Sigmoid colon (tissue), 6 donors: ENCODE measurements at regions not wholly inside any gene's neighbourhood (a gene's known extent, or its start where the extent isn't known, plus 50 kb on each side); places are given as distances from the start of the nearest gene placed in this dataset.

Source experiments
- DNase-seq: peaks from one replicate; pipeline ENCODE4 v3.0.0-alpha.2; 2019
- H3K27ac ChIP-seq, 4 donors: fragments of 200-600 bp; sonication (generic); one replicate each; pipeline ENCODE4 v1.5.1; 2016 to 2019; ENCODE audit warnings: mild to moderate bottlenecking in 1 of 4
- H3K27me3 ChIP-seq, 3 donors: fragments of 200-600 bp; sonication (generic); one replicate each; pipeline ENCODE4 v1.5.1; 2019; ENCODE audit warnings: mild to moderate bottlenecking in 1 of 3
- H3K36me3 ChIP-seq, 4 donors: fragments of 200-600 bp; sonication (generic); one replicate each; pipeline ENCODE4 v1.5.1; 2016 to 2019
- H3K4me1 ChIP-seq, 4 donors: fragments of 200-600 bp; sonication (generic); one replicate each; pipeline ENCODE4 v1.5.1; 2017 to 2019
- H3K4me3 ChIP-seq, 4 donors: fragments of 200-600 bp; sonication (generic); one replicate each; pipeline ENCODE4 v1.5.1; 2017 to 2019; ENCODE audit warnings: mild to moderate bottlenecking in 2 of 4, moderate library complexity in 1 of 4
- H3K9me3 ChIP-seq, 4 donors: fragments of 200-600 bp in 3 of 4; sonication (generic) in 3 of 4; one replicate each; pipeline versions ENCODE4 v1.5.1 to v1.6.1; 2013 to 2019
- EP300 ChIP-seq, 4 donors: sonication (generic); formaldehyde crosslinking; IDR thresholded peaks; one replicate each; pipeline ENCODE4 v1.6.1; 2017; ENCODE audit warnings: antibody characterized with exemption in 4 of 4
- POLR2A ChIP-seq, 2 donors: fragments of 450-650 bp; IDR thresholded peaks; one replicate each; pipeline ENCODE4 v1.6.1; 2016; ENCODE audit warnings: antibody characterized with exemption in 2 of 2, mild to moderate bottlenecking in 2 of 2, moderate library complexity in 2 of 2
- POLR2AphosphoS5 ChIP-seq, 4 donors: sonication (generic); formaldehyde crosslinking; IDR thresholded peaks; one replicate each; pipeline ENCODE4 v1.6.1; 2017; ENCODE audit warnings: antibody characterized with exemption in 4 of 4
- WGBS, 2 donors: extraction: QIAGEN DNeasy Blood & Tissue Kit; methylation state at CpG; one replicate each; pipeline ENCODE4 v1.1.7; 2013; 5-methylcytosine and 5-hydroxymethylcytosine counted together
- intact Hi-C: fragments of 100-400 bp; cut with DNase I; formaldehyde crosslinking; loops from one replicate; pipeline ENCODE4 v1.15.1; 2023
- TF ChIP-seq, protein P1 (sequence below), 4 experiments: fragments of 450-650 bp in 3 of 4; fragments of 200-600 bp in 1 of 4; IDR thresholded peaks; one replicate each; pipeline ENCODE4 v1.5.1; 2016 to 2019; ENCODE audit warnings: antibody characterized with exemption in 4 of 4, mild to moderate bottlenecking in 3 of 4, moderate library complexity in 2 of 4
- donor health status: healthy with polysubstance abuse.
- donor health status: healthy.

- TF ChIP-seq POLR2A (IDR thresholded peaks at IDR 0.05): no peak
- no peak for TF ChIP-seq POLR2AphosphoS5 (IDR thresholded peaks at IDR 0.05)
- no peak for TF ChIP-seq EP300 (IDR thresholded peaks at IDR 0.05)
- no peak overlapping the region for H3K27ac ChIP-seq
- WGBS, 2 donors: 83 to 90% methylated on average over 4 of the region's 4 CpGs
- H3K4me3 ChIP-seq: no peak overlapping the region
- no peaks in the 10 kb centered on the region for H3K36me3 ChIP-seq
- H3K9me3 ChIP-seq: peaks cover 0 to 2% (median 0%) of the 10 kb centered on the region in 4 donors
- no peak for DNase-seq
- H3K4me1 ChIP-seq: no peaks in the 10 kb centered on the region
- intact Hi-C loops: no loop called here
- no peaks in the 10 kb centered on the region for H3K27me3 ChIP-seq
Observed at GRCh38 chr4:33470805-33471204, 2750.6 kb downstream of the PCDH7 start.

DNA sequence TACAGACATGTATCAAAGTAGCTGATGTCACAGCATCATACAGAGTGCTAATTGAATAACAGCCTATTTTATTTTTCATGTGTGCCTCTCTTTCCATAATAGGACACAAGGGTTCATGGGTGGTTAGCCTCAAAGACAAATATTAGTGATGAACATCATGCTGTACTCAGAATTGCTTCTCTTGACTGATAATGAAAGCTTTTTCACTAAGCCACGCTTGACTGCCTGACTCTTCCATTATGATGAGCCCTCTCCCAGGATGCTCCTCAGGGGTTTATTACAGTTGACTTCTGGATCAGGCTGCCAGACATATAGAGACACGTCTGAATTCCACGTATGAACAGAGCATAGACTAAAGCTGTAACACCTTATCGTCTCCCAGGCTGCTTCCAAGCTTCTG, 2757.5 kb downstream of the PCDH7 start:
- intact Hi-C loops: no loop called here
- H3K9me3 ChIP-seq: no peaks in the 10 kb centered on the region
- no peak overlapping the region for H3K4me3 ChIP-seq
- 82 to 87% methylated on average over 4 of the region's 4 CpGs for WGBS, 2 donors
- no peaks in the 10 kb centered on the region for H3K27me3 ChIP-seq
- DNase-seq: no peak
- TF ChIP-seq POLR2A (IDR thresholded peaks at IDR 0.05) (no peak), POLR2AphosphoS5 (IDR thresholded peaks at IDR 0.05) (no peak), EP300 (IDR thresholded peaks at IDR 0.05) (no peak)
- TF ChIP-seq, protein P1, sequence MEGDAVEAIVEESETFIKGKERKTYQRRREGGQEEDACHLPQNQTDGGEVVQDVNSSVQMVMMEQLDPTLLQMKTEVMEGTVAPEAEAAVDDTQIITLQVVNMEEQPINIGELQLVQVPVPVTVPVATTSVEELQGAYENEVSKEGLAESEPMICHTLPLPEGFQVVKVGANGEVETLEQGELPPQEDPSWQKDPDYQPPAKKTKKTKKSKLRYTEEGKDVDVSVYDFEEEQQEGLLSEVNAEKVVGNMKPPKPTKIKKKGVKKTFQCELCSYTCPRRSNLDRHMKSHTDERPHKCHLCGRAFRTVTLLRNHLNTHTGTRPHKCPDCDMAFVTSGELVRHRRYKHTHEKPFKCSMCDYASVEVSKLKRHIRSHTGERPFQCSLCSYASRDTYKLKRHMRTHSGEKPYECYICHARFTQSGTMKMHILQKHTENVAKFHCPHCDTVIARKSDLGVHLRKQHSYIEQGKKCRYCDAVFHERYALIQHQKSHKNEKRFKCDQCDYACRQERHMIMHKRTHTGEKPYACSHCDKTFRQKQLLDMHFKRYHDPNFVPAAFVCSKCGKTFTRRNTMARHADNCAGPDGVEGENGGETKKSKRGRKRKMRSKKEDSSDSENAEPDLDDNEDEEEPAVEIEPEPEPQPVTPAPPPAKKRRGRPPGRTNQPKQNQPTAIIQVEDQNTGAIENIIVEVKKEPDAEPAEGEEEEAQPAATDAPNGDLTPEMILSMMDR (IDR thresholded peaks at IDR 0.05): no peak
- no peaks in the 10 kb centered on the region for H3K36me3 ChIP-seq
- no peaks in the 10 kb centered on the region for H3K4me1 ChIP-seq
- no peak overlapping the region for H3K27ac ChIP-seq

DNA sequence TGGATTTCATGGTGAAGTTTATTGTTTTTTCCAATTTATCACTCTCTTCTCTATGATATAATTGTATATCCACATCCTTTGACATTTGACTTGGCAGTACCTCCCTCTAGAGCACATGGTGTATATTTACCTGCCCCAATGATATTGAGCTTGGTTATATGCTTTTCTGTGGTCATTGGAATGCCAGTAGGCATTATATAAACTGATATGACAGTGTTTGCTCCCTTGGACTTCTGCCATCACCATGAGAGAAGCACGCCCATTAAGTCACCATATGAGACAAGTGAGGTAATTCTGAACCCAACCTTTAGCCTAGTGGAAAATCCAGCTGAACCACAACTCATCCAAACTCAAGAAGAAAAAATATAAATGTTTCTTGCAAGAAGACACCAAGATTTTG, 2761.5 kb downstream of the ARAP2 start:
- Histone ChIP-seq H3K27me3 (no peaks in the 10 kb centered on the region), H3K27ac (no peak overlapping the region), H3K4me1 (no peaks in the 10 kb centered on the region), H3K36me3 (no peaks in the 10 kb centered on the region), H3K4me3 (no peak overlapping the region), H3K9me3 (no peaks in the 10 kb centered on the region)
- 12 to 72% methylated on average over 1 of the region's 1 CpG for WGBS, 2 donors
- no peak for TF ChIP-seq POLR2A (IDR thresholded peaks at IDR 0.05)
- TF ChIP-seq, protein P1 (IDR thresholded peaks at IDR 0.05): no peak
- no peak for TF ChIP-seq EP300 (IDR thresholded peaks at IDR 0.05)
- TF ChIP-seq POLR2AphosphoS5 (IDR thresholded peaks at IDR 0.05): no peak
- no peak for DNase-seq
- intact Hi-C loops: no loop called here

DNA sequence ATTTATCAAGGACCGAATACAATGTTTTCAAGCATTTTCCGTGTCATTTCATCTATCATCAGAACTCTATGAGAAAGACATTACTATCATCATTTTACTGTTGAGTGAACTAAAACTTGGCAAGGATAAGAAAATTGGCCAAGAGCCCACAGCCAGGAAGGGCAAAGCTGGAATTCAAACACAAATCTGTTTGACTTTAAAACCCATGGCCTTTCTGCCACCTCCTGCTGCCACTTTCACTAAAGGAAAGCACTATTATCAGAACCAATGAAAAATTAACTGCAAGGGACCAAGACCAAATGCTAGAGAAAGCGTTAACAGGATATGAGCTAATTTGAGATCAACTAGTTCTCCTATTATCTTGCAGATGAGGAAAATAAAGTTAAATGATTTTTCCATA, 2759.2 kb downstream of the ARAP2 start:
- Histone ChIP-seq H3K9me3 (no peaks in the 10 kb centered on the region), H3K4me3 (no peak overlapping the region), H3K27me3 (no peaks in the 10 kb centered on the region), H3K36me3 (no peaks in the 10 kb centered on the region), H3K4me1 (no peaks in the 10 kb centered on the region), H3K27ac (no peak overlapping the region)
- intact Hi-C loops: no loop called here
- TF ChIP-seq, protein P1 (IDR thresholded peaks at IDR 0.05): no peak
- TF ChIP-seq POLR2AphosphoS5 (IDR thresholded peaks at IDR 0.05): no peak
- no peak for TF ChIP-seq POLR2A (IDR thresholded peaks at IDR 0.05)
- TF ChIP-seq EP300 (IDR thresholded peaks at IDR 0.05): no peak
- DNase-seq: no peak
- WGBS, 2 donors: 75 to 89% methylated on average over 3 of the region's 3 CpGs

GRCh38 chr4:33493231-33493630, 2751.1 kb downstream of the ARAP2 start:
- intact Hi-C loops: no loop called here

More at GRCh38 chr4:33493231-33493630, 2751.1 kb downstream of the ARAP2 start:
- Histone ChIP-seq H3K9me3 (no peaks in the 10 kb centered on the region), H3K36me3 (no peaks in the 10 kb centered on the region), H3K27me3 (no peaks in the 10 kb centered on the region), H3K27ac (no peak overlapping the region), H3K4me1 (no peaks in the 10 kb centered on the region), H3K4me3 (no peak overlapping the region)
- TF ChIP-seq POLR2A (IDR thresholded peaks at IDR 0.05) (no peak), POLR2AphosphoS5 (IDR thresholded peaks at IDR 0.05) (no peak), EP300 (IDR thresholded peaks at IDR 0.05) (no peak)
- TF ChIP-seq, protein P1 (IDR thresholded peaks at IDR 0.05): no peak
- DNase-seq: no peak
- 72 to 84% methylated on average over 2 of the region's 2 CpGs for WGBS, 2 donors
